K562 (cell line): ENCODE measurements at regions not wholly inside any gene's neighbourhood (a gene's known extent, or its start where the extent isn't known, plus 50 kb on each side); places are given as distances from the start of the nearest gene placed in this dataset.

Source experiments
- ATAC-seq: fragments of 200-7000 bp; cut with Tn5 transposase; 3 replicates; pipeline ENCODE4 v1.9.1; 2020; ENCODE audit warnings: moderate library complexity
- BruUV-seq: library from RNA; stranded (reverse); fragments of 400-500 nt; replicated peaks from 2 replicates; lab custom pipeline; 2021; lab: Mats Ljungman, UMichigan
- CTCF ChIA-PET: fragments of 300-600 bp; formaldehyde crosslinking; extraction: SDS; loops from one replicate; lab custom pipeline; 2021; ENCODE audit warnings: low intra/inter-chr PET ratio; lab: Yijun Ruan, JAX
- POLR2A ChIA-PET: fragments of 300-600, 350-650 bp; sonication (Branson Sonifier 250); formaldehyde crosslinking; extraction: SDS; loops from one replicate; lab custom pipeline; 2021; ENCODE audit warnings: antibody characterized with exemption, inconsistent platforms; lab: Yijun Ruan, JAX
- DNase-seq, 4 experiments: peaks; one replicate each; pipeline versions ENCODE4 v3.0.0 to v3.0.0-alpha.2; 2011 to 2018; ENCODE audit warnings: low spot score in 3 of 4, mixed read lengths in 3 of 4; ENCODE audit errors: extremely low read depth in 1 of 4
- FAIRE-seq: peaks from 2 replicates; lab custom pipeline; 2011; peaks lifted over from hg19 to GRCh38; lab: Jason Lieb, UNC
- H2AFZ ChIP-seq: 2 replicates; pipeline ENCODE4 v1.6.0; 2011; ENCODE audit warnings: low read depth, low read length, control low read depth, inconsistent platforms
- H3K27ac ChIP-seq: fragments of 200-600 bp; 3 replicates; pipeline ENCODE4 v1.8.0; 2011; ENCODE audit warnings: low read depth, mild to moderate bottlenecking, control low read depth, inconsistent platforms, low read length, moderate library complexity, mixed read lengths; ENCODE audit errors: extremely low read depth
- H3K27me3 ChIP-seq, 2 experiments: fragments of 300-600 bp in 1 of 2; 2 replicates in 1 of 2; 3 replicates in 1 of 2; pipeline versions ENCODE4 v1.6.0 to v1.8.0; 2011; ENCODE audit warnings: inconsistent platforms in 2 of 2, low read length in 2 of 2, mild to moderate bottlenecking in 1 of 2, mixed read lengths in 1 of 2, moderate library complexity in 1 of 2; ENCODE audit not compliant: control insufficient read depth in 2 of 2, insufficient read depth in 2 of 2
- H3K36me3 ChIP-seq: fragments of 300-600 bp; 3 replicates; pipeline ENCODE4 v1.8.0; 2011; ENCODE audit warnings: mild to moderate bottlenecking, low read length, inconsistent platforms; ENCODE audit not compliant: control insufficient read depth, insufficient read depth
- H3K4me1 ChIP-seq, 2 experiments: fragments of 200-600 bp in 1 of 2; replicated peaks in 1 of 2; 2 replicates in 1 of 2; 3 replicates in 1 of 2; pipeline versions ENCODE4 v1.5.1 to v1.8.0; 2011; ENCODE audit warnings: inconsistent platforms in 2 of 2, low read length in 2 of 2, mild to moderate bottlenecking in 1 of 2, mixed read lengths in 1 of 2, moderate library complexity in 1 of 2; ENCODE audit not compliant: control insufficient read depth in 2 of 2, insufficient read depth in 2 of 2
- H3K4me2 ChIP-seq: 2 replicates; pipeline ENCODE4 v1.6.1; 2011; ENCODE audit warnings: low read length, control low read depth, inconsistent platforms, mixed read lengths; ENCODE audit not compliant: insufficient read depth
- H3K4me3 ChIP-seq: fragments of 200-600 bp; sonication (generic), shearing (Covaris generic); 2 replicates; pipeline ENCODE4 v1.5.1; 2016; ENCODE audit warnings: control low read depth, inconsistent platforms
- H3K79me2 ChIP-seq: fragments of 200-600 bp; 3 replicates; pipeline ENCODE4 v1.8.0; 2011; ENCODE audit warnings: low read length, inconsistent platforms; ENCODE audit not compliant: control insufficient read depth, insufficient read depth
- H3K9ac ChIP-seq, 2 experiments: 2 replicates each; pipeline versions ENCODE4 v1.6.0 to v1.6.1; 2011; ENCODE audit warnings: low read depth in 2 of 2, low read length in 2 of 2, control low read depth in 1 of 2, inconsistent platforms in 1 of 2, mild to moderate bottlenecking in 1 of 2, mixed read lengths in 1 of 2; ENCODE audit not compliant: insufficient read depth in 1 of 2
- H3K9me1 ChIP-seq: one replicate; pipeline ENCODE4 v1.6.0; 2011; ENCODE audit warnings: inconsistent platforms, mild to moderate bottlenecking, low read length, moderate library complexity; ENCODE audit not compliant: control insufficient read depth, insufficient read depth
- H3K9me3 ChIP-seq: replicated peaks from 2 replicates; pipeline ENCODE4 v1.5.1; 2011; ENCODE audit warnings: low read depth, low read length, inconsistent platforms; ENCODE audit not compliant: control insufficient read depth, insufficient read depth
- H4K20me1 ChIP-seq: replicated peaks from 2 replicates; pipeline ENCODE4 v1.6.1; 2011; ENCODE audit warnings: low read length, inconsistent platforms, mixed read lengths; ENCODE audit not compliant: control insufficient read depth, insufficient read depth
- ELF4 ChIP-seq: fragments of 450-650 bp; formaldehyde crosslinking; IDR thresholded peaks from 2 replicates; pipeline ENCODE4 v1.4.0; 2022; ENCODE audit warnings: missing genetic modification characterization
- ETV1 ChIP-seq: fragments of 450-650 bp; conservative IDR thresholded peaks from 2 replicates; pipeline ENCODE4 v1.6.1; 2016; ENCODE audit warnings: missing genetic modification characterization, control low read depth, low read depth, missing compliant biosample characterization
- TAF1 ChIP-seq: IDR thresholded peaks from 2 replicates; pipeline ENCODE4 v1.6.1; 2011; ENCODE audit warnings: mild to moderate bottlenecking, low read length, moderate library complexity; ENCODE audit not compliant: insufficient read depth, control insufficient read depth, severe bottlenecking; ENCODE audit errors: extremely low read depth
- TEAD2 ChIP-seq: fragments of 450-650 bp; IDR thresholded peaks from 2 replicates; pipeline ENCODE4 v1.6.1; 2016; ENCODE audit warnings: missing genetic modification characterization, control low read depth, missing compliant biosample characterization
- UBTF ChIP-seq, 2 experiments: IDR thresholded peaks; 2 replicates each; pipeline ENCODE4 v1.6.1; 2012; ENCODE audit warnings: improper control_type of control experiment in 2 of 2, low read depth in 2 of 2, low read length in 2 of 2, borderline replicate concordance in 1 of 2
- WGBS: fragments of 100-300 bp; shearing (Covaris generic); methylation state at CpG from one replicate; pipeline ENCODE4 v1.1.6; 2016; ENCODE audit warnings: low coverage, mixed read lengths; ENCODE audit not compliant: insufficient coverage; ENCODE audit errors: missing lambda C conversion rate; 5-methylcytosine and 5-hydroxymethylcytosine counted together
- in situ Hi-C: fragments of 300-500 bp; cut with MboI; formaldehyde crosslinking; loops from 4 replicates; pipeline ENCODE4 v1.15.0; 2018; ENCODE audit warnings: inconsistent platforms, mixed read lengths
- intact Hi-C: fragments of 100-400 bp; cut with micrococcal nuclease; formaldehyde crosslinking; loops from 2 replicates; pipeline ENCODE4 v1.14.2; 2022

GRCh38 chrX:115909017-115909416, 261.5 kb upstream of the AGTR2 start:
- CTCF ChIA-PET = no interaction called here
- no TSS peak for BruUV-seq
- H3K27ac ChIP-seq = no peak overlapping the region
- H3K36me3 ChIP-seq = no peaks in the 10 kb centered on the region
- no peaks in the 10 kb centered on the region for H3K9me3 ChIP-seq
- no peaks in the 10 kb centered on the region for H3K4me1 ChIP-seq
- intact Hi-C loops (no loop called here), in situ Hi-C loops (no loop called here)
- no peaks in the 10 kb centered on the region for H4K20me1 ChIP-seq
- H2AFZ ChIP-seq = no peak overlapping the region
- no peak overlapping the region for H3K4me3 ChIP-seq
- no peaks in the 10 kb centered on the region for H3K9me1 ChIP-seq
- no peak for FAIRE-seq
- TF ChIP-seq UBTF (IDR thresholded peaks at IDR 0.05; ENCODE audit: borderline replicate concordance in 1 of 2, low read depth in 2 of 2, low read length in 2 of 2) = no peak
- TF ChIP-seq ETV1 (tag) = no peak
- TF ChIP-seq TEAD2 (tag) = no peak
- no peak overlapping the region for H3K4me2 ChIP-seq
- H3K27me3 ChIP-seq = no peaks in the 10 kb centered on the region
- DNase-seq = no peak
- no peak for ATAC-seq
- 0% methylated on average over 4 of the region's 4 CpGs for WGBS
- H3K79me2 ChIP-seq = no peaks in the 10 kb centered on the region
- POLR2A ChIA-PET = no interaction called here
- no peak overlapping the region for H3K9ac ChIP-seq

- TF ChIP-seq TAF1 = no peak
- no peak for TF ChIP-seq ELF4 (CRISPR knock-in tag)
- H3K9me1 ChIP-seq = no peaks in the 10 kb centered on the region
- no peak overlapping the region for H3K4me2 ChIP-seq
- intact Hi-C loops = no loop called here
- H3K9me3 ChIP-seq = no peaks in the 10 kb centered on the region
- ChIA-PET POLR2A (no interaction called here), CTCF (no interaction called here)
- no peak for ATAC-seq
- 0% methylated on average over 2 of the region's 2 CpGs for WGBS
- BruUV-seq = no TSS peak
- in situ Hi-C loops = no loop called here
- no peak overlapping the region for H3K27ac ChIP-seq
- no peak for DNase-seq
- no peaks in the 10 kb centered on the region for H3K4me1 ChIP-seq
- no peaks in the 10 kb centered on the region for H3K27me3 ChIP-seq
- no peak overlapping the region for H3K9ac ChIP-seq
- H4K20me1 ChIP-seq = no peaks in the 10 kb centered on the region
- no peak overlapping the region for H2AFZ ChIP-seq
- H3K36me3 ChIP-seq = no peaks in the 10 kb centered on the region
- H3K79me2 ChIP-seq = no peaks in the 10 kb centered on the region
- FAIRE-seq = no peak
- no peak overlapping the region for H3K4me3 ChIP-seq
Measured at GRCh38 chrX:115911967-115912366, 258.6 kb upstream of the AGTR2 start.
